KMS-11 (cell line): ENCODE measurements at regions not wholly inside any gene's neighbourhood (a gene's known extent, or its start where the extent isn't known, plus 50 kb on each side); places are given as distances from the start of the nearest gene placed in this dataset.

Experiments
- H2AFZ ChIP-seq: fragments of 200-600 bp; sonication (generic); 2 replicates; pipeline ENCODE4 v1.6.1; 2016; ENCODE audit warnings: antibody characterized with exemption, mixed run types, low read depth
- H3K27ac ChIP-seq: fragments of 200-600 bp; sonication (generic); 2 replicates; pipeline ENCODE4 v1.6.1; 2016; ENCODE audit warnings: mild to moderate bottlenecking, mixed run types
- H3K27me3 ChIP-seq: fragments of 200-600 bp; sonication (generic); 2 replicates; pipeline ENCODE4 v1.6.1; 2017; ENCODE audit warnings: mild to moderate bottlenecking, low read depth, mixed run types, moderate library complexity; ENCODE audit not compliant: insufficient read depth
- H3K36me3 ChIP-seq: fragments of 200-600 bp; sonication (generic); 2 replicates; pipeline ENCODE4 v1.6.1; 2017; ENCODE audit warnings: mild to moderate bottlenecking, mixed run types; ENCODE audit not compliant: insufficient read depth
- H3K4me1 ChIP-seq: fragments of 200-600 bp; sonication (generic); 2 replicates; pipeline ENCODE4 v1.6.1; 2016; ENCODE audit warnings: mild to moderate bottlenecking, low read depth, mixed run types; ENCODE audit not compliant: poor library complexity, severe bottlenecking
- H3K4me2 ChIP-seq: fragments of 200-600 bp; sonication (generic); 2 replicates; pipeline ENCODE4 v1.7.0; 2016; ENCODE audit warnings: mild to moderate bottlenecking, mixed run types
- H3K4me3 ChIP-seq: fragments of 200-600 bp; sonication (generic); IDR thresholded peaks from 2 replicates; pipeline ENCODE4 v1.6.1; 2017; ENCODE audit warnings: low read depth, low read length, mixed read lengths; ENCODE audit not compliant: insufficient read depth
- H3K79me2 ChIP-seq: fragments of 200-600 bp; sonication (generic); 2 replicates; pipeline ENCODE4 v1.6.1; 2016; ENCODE audit warnings: low read depth, mixed run types; ENCODE audit not compliant: insufficient read depth
- H3K9ac ChIP-seq: fragments of 200-600 bp; sonication (generic); 2 replicates; pipeline ENCODE4 v1.6.1; 2016; ENCODE audit warnings: mild to moderate bottlenecking, mixed run types
- H4K20me1 ChIP-seq: fragments of 200-600 bp; sonication (generic); 2 replicates; pipeline ENCODE4 v1.6.1; 2016; ENCODE audit warnings: mild to moderate bottlenecking, mixed run types; ENCODE audit not compliant: insufficient read depth
- TF ChIP-seq, protein P1 (sequence below): fragments of 200-600 bp; sonication (generic); conservative IDR thresholded peaks from 2 replicates; pipeline ENCODE4 v1.6.1; 2017; ENCODE audit warnings: low read depth, mild to moderate bottlenecking, antibody characterized with exemption, low read length, moderate library complexity, mixed read lengths

DNA sequence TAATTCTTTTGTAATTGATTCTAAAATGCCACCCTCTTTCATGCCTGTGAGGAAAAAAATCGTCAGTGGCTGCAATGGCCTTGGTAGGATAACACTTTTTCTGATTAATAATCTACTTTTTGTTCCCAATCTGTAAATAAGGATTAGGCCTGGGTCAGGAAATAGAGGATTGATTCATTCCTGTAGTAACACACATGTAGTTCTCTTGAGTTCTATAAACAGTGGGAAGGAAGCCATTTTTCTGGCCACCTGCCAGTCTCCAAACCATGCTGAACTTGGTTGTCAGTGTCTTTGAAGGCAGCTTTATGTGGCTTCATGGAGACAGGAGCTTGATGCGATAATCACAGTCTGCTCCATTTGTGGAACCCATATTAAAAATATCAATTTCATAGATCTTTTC lies 169.3 kb upstream of the NFE2L3 start:
- Histone ChIP-seq H3K4me2 (no peak overlapping the region), H3K27ac (no peak overlapping the region), H3K4me1 (no peaks in the 10 kb centered on the region), H3K4me3 (no peak overlapping the region), H4K20me1 (no peaks in the 10 kb centered on the region), H3K36me3 (no peaks in the 10 kb centered on the region), H3K79me2 (no peaks in the 10 kb centered on the region), H2AFZ (no peak overlapping the region), H3K9ac (no peak overlapping the region), H3K27me3 (no peaks in the 10 kb centered on the region)
- TF ChIP-seq, protein P1, sequence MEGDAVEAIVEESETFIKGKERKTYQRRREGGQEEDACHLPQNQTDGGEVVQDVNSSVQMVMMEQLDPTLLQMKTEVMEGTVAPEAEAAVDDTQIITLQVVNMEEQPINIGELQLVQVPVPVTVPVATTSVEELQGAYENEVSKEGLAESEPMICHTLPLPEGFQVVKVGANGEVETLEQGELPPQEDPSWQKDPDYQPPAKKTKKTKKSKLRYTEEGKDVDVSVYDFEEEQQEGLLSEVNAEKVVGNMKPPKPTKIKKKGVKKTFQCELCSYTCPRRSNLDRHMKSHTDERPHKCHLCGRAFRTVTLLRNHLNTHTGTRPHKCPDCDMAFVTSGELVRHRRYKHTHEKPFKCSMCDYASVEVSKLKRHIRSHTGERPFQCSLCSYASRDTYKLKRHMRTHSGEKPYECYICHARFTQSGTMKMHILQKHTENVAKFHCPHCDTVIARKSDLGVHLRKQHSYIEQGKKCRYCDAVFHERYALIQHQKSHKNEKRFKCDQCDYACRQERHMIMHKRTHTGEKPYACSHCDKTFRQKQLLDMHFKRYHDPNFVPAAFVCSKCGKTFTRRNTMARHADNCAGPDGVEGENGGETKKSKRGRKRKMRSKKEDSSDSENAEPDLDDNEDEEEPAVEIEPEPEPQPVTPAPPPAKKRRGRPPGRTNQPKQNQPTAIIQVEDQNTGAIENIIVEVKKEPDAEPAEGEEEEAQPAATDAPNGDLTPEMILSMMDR, result no peak

DNA sequence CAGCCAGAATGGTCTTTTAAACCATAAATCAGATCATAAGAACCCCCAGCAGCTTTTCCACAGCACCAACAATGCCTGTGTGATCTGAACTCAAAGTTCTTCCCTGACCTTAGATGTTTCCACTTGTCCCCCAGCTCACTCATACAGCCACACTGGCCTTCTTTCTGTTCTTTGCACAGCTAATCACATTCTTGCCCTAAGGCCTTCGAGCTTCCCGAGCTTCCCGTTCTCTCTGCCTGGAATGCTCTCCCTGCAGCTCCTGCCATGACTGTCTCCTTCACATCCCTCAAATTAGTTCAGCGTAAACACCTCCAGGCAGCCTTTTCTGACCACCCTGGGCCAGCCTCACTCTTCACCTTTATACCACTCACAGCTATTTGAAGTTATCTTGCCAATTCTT lies 166.8 kb upstream of the NFE2L3 start:
- H3K27ac ChIP-seq, result no peak overlapping the region
- H3K4me1 ChIP-seq, result no peaks in the 10 kb centered on the region
- H3K4me2 ChIP-seq, result no peak overlapping the region
- TF ChIP-seq, protein P1, result no peak
- no peaks in the 10 kb centered on the region for H3K79me2 ChIP-seq
- H4K20me1 ChIP-seq, result no peaks in the 10 kb centered on the region
- no peak overlapping the region for H2AFZ ChIP-seq
- H3K27me3 ChIP-seq, result no peaks in the 10 kb centered on the region
- no peak overlapping the region for H3K4me3 ChIP-seq
- no peaks in the 10 kb centered on the region for H3K36me3 ChIP-seq
- H3K9ac ChIP-seq, result no peak overlapping the region

DNA sequence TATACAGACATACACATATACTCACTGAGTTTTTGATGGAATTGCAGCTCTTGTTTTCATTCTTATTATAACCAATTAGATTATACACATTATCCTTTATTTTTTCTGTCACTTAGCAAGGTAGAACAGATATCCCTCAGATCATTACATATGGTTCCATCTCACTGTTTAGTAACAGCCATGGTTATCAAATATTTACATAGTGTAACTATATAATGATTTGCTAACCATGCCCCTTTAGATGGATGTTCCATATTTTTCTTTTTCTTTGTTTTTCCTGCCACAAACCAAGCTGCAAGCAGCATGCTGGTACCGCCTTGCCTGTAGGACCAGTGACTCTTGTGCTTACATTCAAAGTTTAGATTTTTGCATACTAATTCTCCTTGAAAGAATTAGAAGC lies 163.4 kb upstream of the NFE2L3 start:
- Histone ChIP-seq H4K20me1 (no peaks in the 10 kb centered on the region), H3K36me3 (no peaks in the 10 kb centered on the region), H3K27ac (no peak overlapping the region), H2AFZ (no peak overlapping the region), H3K9ac (no peak overlapping the region), H3K27me3 (no peaks in the 10 kb centered on the region), H3K4me1 (no peaks in the 10 kb centered on the region), H3K4me3 (no peak overlapping the region), H3K4me2 (no peak overlapping the region), H3K79me2 (no peaks in the 10 kb centered on the region)
- TF ChIP-seq, protein P1, result no peak

DNA sequence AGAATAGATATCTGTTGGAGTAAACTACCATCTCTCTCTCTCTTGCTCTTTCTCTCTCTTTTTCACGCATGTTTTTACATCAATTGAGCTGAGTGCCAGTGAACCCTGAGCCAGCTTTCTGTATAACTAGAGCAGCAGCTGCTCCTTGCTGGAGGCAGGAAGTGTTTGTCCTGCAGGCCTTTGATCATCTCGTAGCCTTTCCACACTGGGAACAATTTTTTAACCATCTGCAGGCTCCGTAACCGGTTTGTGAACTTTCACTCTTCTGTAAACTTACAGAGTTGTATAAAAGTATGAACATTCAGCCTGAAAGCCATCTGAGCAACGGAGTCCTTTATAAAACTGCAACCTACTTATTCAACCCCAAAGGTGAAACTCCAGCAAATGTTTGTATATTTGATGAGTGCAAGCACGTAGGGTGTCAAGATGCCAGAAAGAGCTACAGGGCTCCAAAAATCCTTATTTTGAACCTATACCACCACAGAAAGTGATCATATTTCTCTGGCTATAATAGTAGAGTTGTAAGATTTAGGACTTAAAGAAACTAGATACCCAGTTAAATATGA lies 162.8 kb upstream of the NFE2L3 start:
- Histone ChIP-seq H4K20me1 (no peaks in the 10 kb centered on the region), H3K4me1 (no peaks in the 10 kb centered on the region), H3K79me2 (no peaks in the 10 kb centered on the region), H3K36me3 (no peaks in the 10 kb centered on the region), H3K9ac (no peak overlapping the region), H2AFZ (no peak overlapping the region), H3K4me3 (no peak overlapping the region), H3K27ac (no peak overlapping the region), H3K4me2 (no peak overlapping the region), H3K27me3 (no peaks in the 10 kb centered on the region)
- TF ChIP-seq, protein P1, result no peak
